Smooth muscle cell (in vitro differentiated cells): ENCODE measurements at regions not wholly inside any gene's neighbourhood (a gene's known extent, or its start where the extent isn't known, plus 50 kb on each side); places are given as distances from the start of the nearest gene placed in this dataset.

Experiments used
- DNase-seq: peaks from one replicate; lab custom pipeline; 2025; ENCODE audit not compliant: unreplicated experiment; lab: John Stamatoyannopoulos, UW
- H2AFZ ChIP-seq: fragments of 200-600 bp; sonication (generic); 2 replicates; pipeline ENCODE4 v1.6.0; 2016; ENCODE audit warnings: antibody characterized with exemption, low read depth, mild to moderate bottlenecking
- H3F3A ChIP-seq: fragments of 200-600 bp; sonication (generic); 2 replicates; pipeline ENCODE4 v1.6.0; 2017; ENCODE audit warnings: antibody characterized with exemption, low read depth
- H3K27ac ChIP-seq: fragments of 200-600 bp; sonication (generic); 2 replicates; pipeline ENCODE4 v1.5.1; 2016; ENCODE audit warnings: low read depth, mild to moderate bottlenecking
- H3K27me3 ChIP-seq: fragments of 200-600 bp; sonication (generic); 2 replicates; pipeline ENCODE4 v1.6.1; 2016; ENCODE audit warnings: low read depth, mild to moderate bottlenecking
- H3K36me3 ChIP-seq: fragments of 200-600 bp; sonication (generic); 2 replicates; pipeline ENCODE4 v1.5.1; 2016; ENCODE audit warnings: low read depth
- H3K4me1 ChIP-seq: fragments of 200-600 bp; sonication (generic); 2 replicates; pipeline ENCODE4 v1.5.1; 2016; ENCODE audit warnings: low read depth
- H3K4me2 ChIP-seq: fragments of 200-600 bp; sonication (generic); 2 replicates; pipeline ENCODE4 v1.6.0; 2016; ENCODE audit warnings: mild to moderate bottlenecking
- H3K4me3 ChIP-seq: fragments of 200-600 bp; sonication (generic); 2 replicates; pipeline ENCODE4 v1.5.1; 2016; ENCODE audit warnings: mild to moderate bottlenecking
- H3K79me2 ChIP-seq: fragments of 200-600 bp; sonication (generic); 2 replicates; pipeline ENCODE4 v1.6.0; 2016; ENCODE audit warnings: low read depth, mild to moderate bottlenecking
- H3K9ac ChIP-seq: fragments of 200-600 bp; sonication (generic); 2 replicates; pipeline ENCODE4 v1.6.0; 2016; ENCODE audit warnings: low read depth
- H3K9me3 ChIP-seq: fragments of 200-600 bp; sonication (generic); replicated peaks from 2 replicates; pipeline ENCODE4 v1.5.1; 2016; ENCODE audit warnings: low read depth
- H4K20me1 ChIP-seq: fragments of 200-600 bp; sonication (generic); 2 replicates; pipeline ENCODE4 v1.6.0; 2016; ENCODE audit warnings: low read depth
- CTCF ChIP-seq: fragments of 200-600 bp; sonication (generic); IDR thresholded peaks from 2 replicates; pipeline ENCODE4 v1.5.1; 2017; ENCODE audit warnings: borderline replicate concordance, mild to moderate bottlenecking, antibody characterized with exemption; ENCODE audit not compliant: insufficient read depth, poor library complexity, severe bottlenecking
- WGBS: methylation state at CpG from one replicate; pipeline ENCODE4 v1.1.7; 2016; ENCODE audit warnings: low lambda C conversion rate; 5-methylcytosine and 5-hydroxymethylcytosine counted together

GRCh38 chr3:159660901-159661300, 327.7 kb upstream of the IL12A start:
- Histone ChIP-seq H3K36me3 (no peaks in the 10 kb centered on the region), H3K9me3 (no peaks in the 10 kb centered on the region), H3K9ac (no peak overlapping the region), H3K27ac (no peak overlapping the region), H3K4me1 (no peaks in the 10 kb centered on the region), H2AFZ (no peak overlapping the region), H4K20me1 (no peaks in the 10 kb centered on the region), H3K79me2 (no peaks in the 10 kb centered on the region), H3F3A (no peaks in the 10 kb centered on the region), H3K4me2 (no peak overlapping the region), H3K27me3 (peaks cover 6% of the 10 kb centered on the region), H3K4me3 (no peak overlapping the region)
- TF ChIP-seq CTCF, result no peak
- DNase-seq, result no peak
- 88% methylated on average over 1 of the region's 1 CpG for WGBS

- Histone ChIP-seq H3K79me2 (no peaks in the 10 kb centered on the region), H3F3A (no peaks in the 10 kb centered on the region), H3K4me3 (no peak overlapping the region), H3K4me2 (no peak overlapping the region), H3K27ac (no peak overlapping the region), H2AFZ (no peak overlapping the region), H3K4me1 (no peaks in the 10 kb centered on the region), H3K27me3 (peaks cover 6% of the 10 kb centered on the region), H3K36me3 (no peaks in the 10 kb centered on the region), H4K20me1 (no peaks in the 10 kb centered on the region), H3K9me3 (no peaks in the 10 kb centered on the region), H3K9ac (no peak overlapping the region)
- no peak for TF ChIP-seq CTCF
- DNase-seq, result no peak
Observed at GRCh38 chr3:159662549-159662948, 326.1 kb upstream of the IL12A start.

GRCh38 chr3:159664006-159664405, 324.6 kb upstream of the IL12A start:
- H3K27me3 ChIP-seq, result no peaks in the 10 kb centered on the region
- TF ChIP-seq CTCF, result no peak
- H3K36me3 ChIP-seq, result no peaks in the 10 kb centered on the region
- WGBS, result 83% methylated on average over 2 of the region's 2 CpGs
- H3K9me3 ChIP-seq, result no peaks in the 10 kb centered on the region
- H4K20me1 ChIP-seq, result no peaks in the 10 kb centered on the region
- peaks cover 7% of the 10 kb centered on the region for H3F3A ChIP-seq
- H3K4me3 ChIP-seq, result no peak overlapping the region
- no peak for DNase-seq
- no peak overlapping the region for H3K4me2 ChIP-seq
- H3K79me2 ChIP-seq, result no peaks in the 10 kb centered on the region
- H3K9ac ChIP-seq, result no peak overlapping the region
- H3K4me1 ChIP-seq, result no peaks in the 10 kb centered on the region
- H3K27ac ChIP-seq, result no peak overlapping the region
- H2AFZ ChIP-seq, result no peak overlapping the region

- no peaks in the 10 kb centered on the region for H4K20me1 ChIP-seq
- H2AFZ ChIP-seq, result no peak overlapping the region
- peaks cover 3% of the 10 kb centered on the region for H3K4me1 ChIP-seq
- H3F3A ChIP-seq, result peaks cover 10% of the 10 kb centered on the region
- no peaks in the 10 kb centered on the region for H3K27me3 ChIP-seq
- no peak overlapping the region for H3K4me2 ChIP-seq
- no peaks in the 10 kb centered on the region for H3K79me2 ChIP-seq
- no peak overlapping the region for H3K9ac ChIP-seq
- no peaks in the 10 kb centered on the region for H3K9me3 ChIP-seq
- no peak for DNase-seq
- 96% methylated on average over 1 of the region's 1 CpG for WGBS
- no peak for TF ChIP-seq CTCF
- no peak overlapping the region for H3K27ac ChIP-seq
- no peak overlapping the region for H3K4me3 ChIP-seq
- H3K36me3 ChIP-seq, result no peaks in the 10 kb centered on the region
Observed at GRCh38 chr3:159664653-159665052, 324.0 kb upstream of the IL12A start.
